Fibroblast of pulmonary artery (primary cell): ENCODE measurements at regions not wholly inside any gene's neighbourhood (a gene's known extent, or its start where the extent isn't known, plus 50 kb on each side); places are given as distances from the start of the nearest gene placed in this dataset.
A peak's percentile ranks its signal among the peaks of the same experiment; 100 is the strongest.

Experiments
- DNase-seq: peaks from one replicate; pipeline ENCODE4 v3.0.0-alpha.2; 2010; ENCODE audit warnings: low read depth
- H3K4me3 ChIP-seq: replicated peaks from 2 replicates; pipeline ENCODE4 v1.5.1; 2011; ENCODE audit warnings: low read depth, mild to moderate bottlenecking, control low read depth, low read length, moderate library complexity
- CTCF ChIP-seq: IDR thresholded peaks from 2 replicates; pipeline ENCODE4 v1.5.1; 2011; ENCODE audit warnings: mild to moderate bottlenecking, control low read depth, low read length, inconsistent platforms; ENCODE audit errors: missing control alignments

DNA sequence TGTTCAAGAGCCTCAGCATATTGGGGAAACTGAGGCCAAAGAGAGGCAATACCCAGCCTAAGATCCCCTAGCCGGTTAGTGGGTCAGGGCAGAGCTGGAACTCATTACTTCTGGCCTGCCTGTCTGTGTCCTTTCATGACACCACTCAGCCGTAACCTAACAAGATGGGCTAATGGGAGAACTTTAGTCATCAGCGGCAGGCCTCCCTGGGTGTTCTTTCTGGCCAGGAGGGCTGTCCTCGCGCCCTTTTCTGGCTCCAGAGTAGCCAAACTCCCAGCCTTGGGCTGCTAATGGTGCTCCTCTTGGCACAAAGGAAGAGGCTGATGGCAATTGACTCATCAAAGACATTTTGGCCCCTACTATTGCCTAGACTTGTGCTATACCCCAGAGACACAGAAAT, 76.6 kb downstream of the NCR2 start:
- no peak overlapping the region for H3K4me3 ChIP-seq
- TF ChIP-seq CTCF: no peak

GRCh38 chr6:41413250-41413649, 77.8 kb downstream of the NCR2 start:
- no peak for TF ChIP-seq CTCF
- H3K4me3 ChIP-seq: no peak overlapping the region
- no peak for DNase-seq

More for the DNA sequence above, 76.6 kb downstream of the NCR2 start:
- no peak for DNase-seq

DNA sequence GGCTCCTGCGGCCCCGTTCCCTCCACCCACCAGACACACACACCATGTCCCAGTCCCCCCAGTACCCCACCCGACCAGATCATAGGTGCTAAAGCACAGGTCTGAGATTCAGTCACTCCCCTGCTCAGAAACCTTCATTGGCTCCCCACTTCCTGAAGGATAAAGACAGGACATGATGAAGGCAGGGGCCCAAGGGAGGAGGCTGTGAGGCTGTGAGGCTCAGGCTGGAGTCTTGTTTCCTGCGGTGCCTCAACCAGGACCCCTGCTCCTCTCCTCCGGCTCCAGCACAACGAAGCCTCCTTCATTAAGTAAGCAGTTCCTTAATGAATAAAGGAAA, 81.1 kb downstream of the NCR2 start:
- no peak for DNase-seq
- no peak for TF ChIP-seq CTCF
- no peak overlapping the region for H3K4me3 ChIP-seq

DNA sequence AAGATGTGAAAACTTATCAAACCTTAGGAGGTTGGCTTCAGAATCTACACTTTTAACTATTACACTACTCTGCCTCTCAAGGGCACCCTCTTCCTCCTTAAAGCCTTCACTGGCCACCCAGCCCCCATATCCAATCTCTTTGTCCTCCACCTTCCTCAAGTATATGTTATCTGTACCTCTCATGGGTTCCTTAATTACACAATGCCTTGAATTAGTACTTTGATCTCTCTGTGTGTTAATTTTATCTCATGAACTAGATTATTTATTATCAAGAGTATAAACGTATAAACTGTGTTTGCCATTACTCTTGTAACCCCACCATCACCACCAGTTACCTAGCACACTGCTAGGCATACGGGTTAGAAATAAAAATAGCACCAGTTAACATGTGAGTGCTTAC, 83.3 kb downstream of the NCR2 start:
- H3K4me3 ChIP-seq: no peak overlapping the region
- TF ChIP-seq CTCF: no peak
- no peak for DNase-seq

DNA sequence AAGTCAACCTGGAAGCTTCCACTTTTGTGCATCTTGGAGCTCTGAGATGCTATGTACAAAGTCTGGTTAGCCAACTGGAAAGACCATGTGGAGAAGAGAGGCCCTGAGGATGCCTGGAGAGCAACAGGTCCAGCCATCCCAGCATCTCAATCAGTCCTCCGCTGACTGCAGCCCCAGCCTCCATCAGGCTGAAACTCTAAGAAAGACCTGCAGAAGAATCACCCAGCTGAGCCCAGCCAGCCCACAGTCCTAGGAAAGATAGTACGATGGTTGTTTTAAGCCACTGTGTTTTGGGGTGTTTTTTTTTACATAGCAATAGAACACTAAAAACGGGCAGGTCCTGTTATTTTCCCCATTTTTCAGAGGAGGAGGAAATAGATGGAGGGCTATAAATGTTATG, 84.0 kb downstream of the NCR2 start:
- TF ChIP-seq CTCF: no peak
- H3K4me3 ChIP-seq: no peak overlapping the region
- DNase-seq: no peak

DNA sequence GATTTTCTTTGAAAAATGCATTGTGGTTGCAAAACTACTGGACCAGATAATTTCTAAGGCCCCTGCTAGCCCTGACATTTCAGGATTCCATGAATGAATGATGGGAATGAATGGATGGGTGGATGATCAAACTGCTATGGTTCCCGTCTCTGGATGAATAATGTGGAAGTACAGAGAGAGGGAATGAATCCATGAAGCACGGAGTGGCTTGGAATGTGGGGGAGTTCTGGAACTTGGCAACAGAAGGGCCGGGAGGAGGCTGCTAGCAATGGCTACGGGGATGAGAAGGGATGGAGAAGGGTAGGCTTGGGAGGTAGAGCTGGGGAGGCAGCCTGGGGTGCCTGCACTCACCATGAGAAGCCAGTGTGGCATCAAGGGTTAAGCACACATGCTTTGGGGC, 84.8 kb downstream of the NCR2 start:
- peak; percentile 14 for DNase-seq
- no peak overlapping the region for H3K4me3 ChIP-seq
- TF ChIP-seq CTCF: no peak

- no peak overlapping the region for H3K4me3 ChIP-seq
- no peak for DNase-seq
- no peak for TF ChIP-seq CTCF
Measured at GRCh38 chr6:41422161-41422560, 86.8 kb downstream of the NCR2 start.
